ENCODE measurements at regions not wholly inside any gene's neighbourhood (a gene's known extent, or its start where the extent isn't known, plus 50 kb on each side); places are given as distances from the start of the nearest gene placed in this dataset.

- DNase-seq = no peak
These were observed 71.6 kb upstream of the ZPBP start for GRCh38 chr7:50164559-50165170.

GRCh38 chr7:50160206-50160605 is 67.2 kb upstream of the ZPBP start:
- DNase-seq = no peak

GRCh38 chr7:50159154-50159553 is 66.1 kb upstream of the ZPBP start:
- no peak for DNase-seq

GRCh38 chr7:50156706-50157105 is 63.7 kb upstream of the ZPBP start:
- DNase-seq = no peak

GRCh38 chr7:50156163-50156562 is 63.1 kb upstream of the ZPBP start:
- DNase-seq = no peak

- no peak for DNase-seq
These were observed 62.7 kb upstream of the ZPBP start for GRCh38 chr7:50155755-50156154.

- DNase-seq = no peak
These were observed 60.9 kb upstream of the ZPBP start for GRCh38 chr7:50153995-50154394.

- DNase-seq = no peak
These were observed 60.1 kb upstream of the ZPBP start for GRCh38 chr7:50153148-50153547.

- DNase-seq = no peak
These were observed 59.4 kb upstream of the ZPBP start for GRCh38 chr7:50152486-50152885.

GRCh38 chr7:50151661-50152060 is 58.6 kb upstream of the ZPBP start:
- DNase-seq = no peak

- DNase-seq = no peak
These were observed 58.0 kb upstream of the ZPBP start for GRCh38 chr7:50151001-50151400.

GRCh38 chr7:50149369-50149768 is 56.3 kb upstream of the ZPBP start:
- DNase-seq = no peak

GRCh38 chr7:50147951-50148808 is 55.1 kb upstream of the ZPBP start:
- DNase-seq = no peak

GRCh38 chr7:50146692-50147091 is 53.6 kb upstream of the ZPBP start:
- no peak for DNase-seq

- DNase-seq = no peak
These were observed 52.8 kb upstream of the ZPBP start for GRCh38 chr7:50145801-50146338.

GRCh38 chr7:50145226-50145625 is 52.2 kb upstream of the ZPBP start:
- no peak for DNase-seq

Measured in kidney glomerular epithelial cell (primary cell).